Activated naive CD8-positive, alpha-beta T cell treated with anti-CD3 and anti-CD28 coated beads, Interleukin-2, amount 50 U/mL, for 24 hours (primary cell): ENCODE measurements at regions not wholly inside any gene's neighbourhood (a gene's known extent, or its start where the extent isn't known, plus 50 kb on each side); places are given as distances from the start of the nearest gene placed in this dataset.

ENCODE experiments used
- ATAC-seq: fragments of 150-1000 bp; cut with Tn5 transposase; one replicate; pipeline ENCODE4 v1.10.0; 2021
- DNase-seq: peaks from one replicate; pipeline ENCODE4 v3.0.0; 2021
- H3K27ac Mint-ChIP-seq: one replicate; pipeline ENCODE4 v1.8.0; 2021; ENCODE audit warnings: mild to moderate bottlenecking, mixed read lengths
- H3K27me3 Mint-ChIP-seq: one replicate; pipeline ENCODE4 v1.8.0; 2021; ENCODE audit warnings: mixed read lengths
- H3K36me3 Mint-ChIP-seq: one replicate; pipeline ENCODE4 v1.8.0; 2021; ENCODE audit warnings: low read depth, mixed read lengths
- H3K4me1 Mint-ChIP-seq: one replicate; pipeline ENCODE4 v1.8.0; 2021; ENCODE audit warnings: mixed read lengths
- H3K4me3 Mint-ChIP-seq: one replicate; pipeline ENCODE4 v1.8.0; 2021; ENCODE audit warnings: mild to moderate bottlenecking, moderate library complexity, mixed read lengths
- H3K9me3 Mint-ChIP-seq: one replicate; pipeline ENCODE4 v1.8.0; 2021; ENCODE audit warnings: mixed read lengths

GRCh38 chr18:60663060-60663989 lies 290.8 kb upstream of the MC4R start:
- Mint-ChIP-seq H3K27ac (no peak overlapping the region), H3K36me3 (no peaks in the 10 kb centered on the region), H3K9me3 (no peaks in the 10 kb centered on the region)

DNA sequence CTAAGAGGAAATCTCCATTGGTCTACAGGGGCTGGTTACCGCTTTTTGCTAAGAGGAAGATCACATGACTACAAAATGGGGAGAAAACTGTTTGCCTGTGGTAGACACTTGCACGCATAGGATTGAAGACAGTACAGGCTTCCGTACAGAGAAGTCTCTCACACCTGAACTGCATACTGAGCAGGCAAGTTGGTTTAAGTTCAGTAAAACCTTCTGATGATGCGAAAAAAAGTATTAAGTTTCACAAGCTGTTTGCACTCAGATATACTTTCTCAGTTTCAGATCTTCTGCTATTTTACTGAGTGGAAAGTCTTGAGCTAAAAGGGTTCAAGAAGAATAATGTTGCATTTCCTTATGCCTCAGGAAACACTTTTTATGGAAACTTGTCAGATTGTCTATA lies 292.2 kb upstream of the MC4R start:
- no peaks in the 10 kb centered on the region for H3K27me3 Mint-ChIP-seq
- ATAC-seq (no peak), DNase-seq (no peak)
- no peak overlapping the region for H3K4me3 Mint-ChIP-seq
- H3K36me3 Mint-ChIP-seq = no peaks in the 10 kb centered on the region
- H3K27ac Mint-ChIP-seq = no peak overlapping the region
- no peaks in the 10 kb centered on the region for H3K4me1 Mint-ChIP-seq
- no peaks in the 10 kb centered on the region for H3K9me3 Mint-ChIP-seq

More at GRCh38 chr18:60663060-60663989, 290.8 kb upstream of the MC4R start:
- Mint-ChIP-seq H3K4me3 (no peak overlapping the region), H3K27me3 (no peaks in the 10 kb centered on the region), H3K4me1 (no peaks in the 10 kb centered on the region)
- no peak for DNase-seq
- ATAC-seq = no peak

GRCh38 chr18:60667016-60667415 lies 294.4 kb upstream of the MC4R start:
- DNase-seq = no peak
- H3K36me3 Mint-ChIP-seq = no peaks in the 10 kb centered on the region

DNA sequence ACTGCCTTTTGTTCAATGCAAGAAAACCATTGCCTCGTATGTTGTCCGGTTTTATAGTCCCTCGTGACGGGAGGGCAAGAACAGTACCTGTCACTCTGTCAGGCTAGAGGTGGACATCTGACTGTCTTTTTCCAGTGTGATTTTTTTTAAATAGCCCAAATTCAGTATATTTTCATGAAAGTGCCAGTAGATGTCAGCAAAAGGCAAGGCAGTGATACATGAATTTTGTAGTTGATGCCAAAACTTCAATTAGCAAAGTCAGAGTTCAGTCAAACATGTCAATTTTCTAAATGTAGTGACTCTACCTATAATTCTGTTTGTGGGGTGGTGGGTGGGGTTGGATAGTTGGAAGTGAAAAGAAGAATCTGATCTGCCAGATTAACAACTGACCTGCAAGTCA lies 296.0 kb upstream of the MC4R start:
- no peak overlapping the region for H3K27ac Mint-ChIP-seq
- H3K36me3 Mint-ChIP-seq = no peaks in the 10 kb centered on the region
- no peak overlapping the region for H3K4me3 Mint-ChIP-seq
- H3K9me3 Mint-ChIP-seq = no peaks in the 10 kb centered on the region
- no peaks in the 10 kb centered on the region for H3K4me1 Mint-ChIP-seq
- H3K27me3 Mint-ChIP-seq = no peaks in the 10 kb centered on the region
- ATAC-seq = no peak
- no peak for DNase-seq

More at GRCh38 chr18:60667016-60667415, 294.4 kb upstream of the MC4R start:
- Mint-ChIP-seq H3K4me1 (no peaks in the 10 kb centered on the region), H3K27me3 (no peaks in the 10 kb centered on the region), H3K4me3 (no peak overlapping the region), H3K9me3 (no peaks in the 10 kb centered on the region), H3K27ac (no peak overlapping the region)
- no peak for ATAC-seq

- H3K4me1 Mint-ChIP-seq = no peaks in the 10 kb centered on the region
- ATAC-seq = no peak
- no peak overlapping the region for H3K4me3 Mint-ChIP-seq
These were observed 297.4 kb upstream of the MC4R start for GRCh38 chr18:60669938-60670337.

DNA sequence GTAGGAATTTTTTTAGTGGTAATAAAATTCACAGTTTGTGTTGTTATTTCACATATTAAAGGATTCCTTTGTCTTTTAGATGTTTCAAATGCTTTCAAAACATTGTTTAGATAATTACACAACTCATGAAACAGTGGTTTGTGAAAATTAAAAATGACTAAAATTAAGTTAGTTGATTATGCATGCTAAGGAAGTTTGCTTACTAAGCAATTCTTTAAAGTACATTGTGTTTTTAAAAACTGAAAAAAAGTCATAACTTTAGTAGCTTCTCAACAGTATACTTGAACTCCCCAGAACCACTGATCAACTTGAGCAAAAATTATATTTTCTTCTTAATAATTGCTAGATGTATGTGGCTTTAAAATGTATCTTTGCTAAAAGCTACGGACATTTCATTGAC lies 298.4 kb upstream of the MC4R start:
- DNase-seq (no peak), ATAC-seq (no peak)
- H3K9me3 Mint-ChIP-seq = no peaks in the 10 kb centered on the region
- no peak overlapping the region for H3K27ac Mint-ChIP-seq
- H3K4me1 Mint-ChIP-seq = no peaks in the 10 kb centered on the region
- H3K4me3 Mint-ChIP-seq = no peak overlapping the region
- H3K27me3 Mint-ChIP-seq = no peaks in the 10 kb centered on the region
- no peaks in the 10 kb centered on the region for H3K36me3 Mint-ChIP-seq

More at GRCh38 chr18:60669938-60670337, 297.4 kb upstream of the MC4R start:
- H3K36me3 Mint-ChIP-seq = no peaks in the 10 kb centered on the region
- H3K9me3 Mint-ChIP-seq = no peaks in the 10 kb centered on the region
- no peak overlapping the region for H3K27ac Mint-ChIP-seq
- DNase-seq = no peak
- no peaks in the 10 kb centered on the region for H3K27me3 Mint-ChIP-seq

GRCh38 chr18:60675126-60675525 lies 302.6 kb upstream of the MC4R start:
- no peak overlapping the region for H3K4me3 Mint-ChIP-seq
- no peaks in the 10 kb centered on the region for H3K9me3 Mint-ChIP-seq
- no peak overlapping the region for H3K27ac Mint-ChIP-seq
- H3K4me1 Mint-ChIP-seq = no peaks in the 10 kb centered on the region
- ATAC-seq (no peak), DNase-seq (no peak)
- H3K36me3 Mint-ChIP-seq = no peaks in the 10 kb centered on the region
- no peaks in the 10 kb centered on the region for H3K27me3 Mint-ChIP-seq

GRCh38 chr18:60675801-60676200 lies 303.2 kb upstream of the MC4R start:
- Mint-ChIP-seq H3K4me1 (no peaks in the 10 kb centered on the region), H3K36me3 (no peaks in the 10 kb centered on the region), H3K9me3 (no peaks in the 10 kb centered on the region), H3K27me3 (no peaks in the 10 kb centered on the region), H3K4me3 (no peak overlapping the region), H3K27ac (no peak overlapping the region)
- DNase-seq (no peak), ATAC-seq (no peak)

DNA sequence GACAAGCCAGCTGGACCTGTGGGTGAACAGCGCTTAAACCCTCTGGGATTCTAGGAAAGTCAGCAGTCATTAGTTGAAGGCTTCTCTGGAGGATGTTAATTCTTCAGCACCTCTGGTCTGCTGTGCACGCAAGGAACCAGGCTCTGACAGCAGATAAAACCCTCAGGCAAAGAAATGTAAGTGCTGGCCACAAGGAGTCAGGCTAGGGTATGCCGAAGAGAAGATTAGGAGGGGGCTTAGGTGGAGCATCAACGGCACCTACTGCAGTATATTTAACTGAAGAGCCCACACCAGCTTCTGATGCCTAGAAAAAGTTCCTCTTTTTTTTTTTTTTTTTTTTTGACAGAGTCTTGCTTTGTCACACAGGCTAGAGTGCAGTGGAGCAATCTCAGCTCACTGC lies 304.2 kb upstream of the MC4R start:
- ATAC-seq = no peak

GRCh38 chr18:60684843-60685513 lies 312.4 kb upstream of the MC4R start:
- DNase-seq (no peak), ATAC-seq (no peak)
- H3K36me3 Mint-ChIP-seq = no peaks in the 10 kb centered on the region
- H3K27ac Mint-ChIP-seq = no peak overlapping the region
- peaks cover 7% of the 10 kb centered on the region for H3K9me3 Mint-ChIP-seq
- no peak overlapping the region for H3K4me3 Mint-ChIP-seq
- no peaks in the 10 kb centered on the region for H3K27me3 Mint-ChIP-seq
- H3K4me1 Mint-ChIP-seq = no peaks in the 10 kb centered on the region

More for the DNA sequence above, 304.2 kb upstream of the MC4R start:
- no peaks in the 10 kb centered on the region for H3K36me3 Mint-ChIP-seq
- H3K9me3 Mint-ChIP-seq = peaks cover 3% of the 10 kb centered on the region
- no peak overlapping the region for H3K27ac Mint-ChIP-seq
- H3K27me3 Mint-ChIP-seq = no peaks in the 10 kb centered on the region
- DNase-seq = no peak
- no peaks in the 10 kb centered on the region for H3K4me1 Mint-ChIP-seq
- no peak overlapping the region for H3K4me3 Mint-ChIP-seq

DNA sequence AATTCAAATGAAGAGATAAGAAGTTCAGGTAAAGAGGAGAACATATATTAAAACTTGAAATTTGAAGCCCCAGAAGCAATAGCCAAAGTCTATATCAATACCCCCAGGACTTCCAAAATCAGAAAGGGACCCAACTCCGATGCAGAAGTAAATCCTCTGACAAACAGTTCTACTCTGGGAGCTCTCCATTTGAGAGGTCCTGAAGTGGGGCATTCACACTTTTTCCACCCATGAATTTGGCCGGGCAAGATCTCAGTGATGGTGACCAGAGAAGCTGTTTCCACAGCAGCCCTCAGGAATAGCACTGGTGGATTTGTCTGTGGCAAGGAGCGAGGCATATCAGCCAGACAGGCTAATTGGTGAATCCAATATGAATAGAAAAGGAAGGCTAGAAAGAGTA lies 313.6 kb upstream of the MC4R start:
- H3K9me3 Mint-ChIP-seq = peaks cover 7% of the 10 kb centered on the region
- H3K27ac Mint-ChIP-seq = no peak overlapping the region
- ATAC-seq = no peak
- H3K36me3 Mint-ChIP-seq = no peaks in the 10 kb centered on the region
- H3K4me3 Mint-ChIP-seq = no peak overlapping the region
- no peaks in the 10 kb centered on the region for H3K4me1 Mint-ChIP-seq
- no peak for DNase-seq
- no peaks in the 10 kb centered on the region for H3K27me3 Mint-ChIP-seq

- ATAC-seq (no peak), DNase-seq (no peak)
- no peaks in the 10 kb centered on the region for H3K36me3 Mint-ChIP-seq
- no peaks in the 10 kb centered on the region for H3K27me3 Mint-ChIP-seq
- H3K4me3 Mint-ChIP-seq = no peak overlapping the region
- no peaks in the 10 kb centered on the region for H3K4me1 Mint-ChIP-seq
- no peaks in the 10 kb centered on the region for H3K9me3 Mint-ChIP-seq
- no peak overlapping the region for H3K27ac Mint-ChIP-seq
These were observed 318.5 kb upstream of the MC4R start for GRCh38 chr18:60691061-60691460.

DNA sequence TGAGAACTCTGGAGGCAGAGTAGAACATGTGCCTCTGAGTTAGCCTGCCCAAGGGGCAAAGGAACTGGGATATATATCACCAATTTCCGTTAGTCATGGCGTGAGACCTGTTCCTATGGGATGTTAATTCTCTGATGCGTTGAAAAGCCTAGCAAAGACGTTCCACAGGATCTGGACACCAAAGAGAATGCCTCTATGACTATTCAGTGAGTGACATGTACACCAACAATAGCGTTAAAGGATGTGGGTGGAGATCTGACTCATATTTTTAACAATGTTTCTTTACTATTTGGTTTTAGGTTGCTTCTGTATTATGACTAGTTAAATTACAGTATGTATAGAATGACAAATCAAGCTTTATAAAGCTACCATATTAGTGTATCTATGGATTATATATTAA lies 320.9 kb upstream of the MC4R start:
- H3K9me3 Mint-ChIP-seq = no peaks in the 10 kb centered on the region
- DNase-seq (no peak), ATAC-seq (no peak)
- no peaks in the 10 kb centered on the region for H3K36me3 Mint-ChIP-seq
- no peak overlapping the region for H3K27ac Mint-ChIP-seq
- no peaks in the 10 kb centered on the region for H3K27me3 Mint-ChIP-seq
- H3K4me3 Mint-ChIP-seq = no peak overlapping the region
- H3K4me1 Mint-ChIP-seq = no peaks in the 10 kb centered on the region

GRCh38 chr18:60698901-60699300 lies 326.3 kb upstream of the MC4R start:
- Mint-ChIP-seq H3K9me3 (peaks cover 9% of the 10 kb centered on the region), H3K27me3 (no peaks in the 10 kb centered on the region), H3K4me3 (no peak overlapping the region), H3K4me1 (no peaks in the 10 kb centered on the region), H3K36me3 (no peaks in the 10 kb centered on the region), H3K27ac (no peak overlapping the region)
- no peak for DNase-seq
- no peak for ATAC-seq

DNA sequence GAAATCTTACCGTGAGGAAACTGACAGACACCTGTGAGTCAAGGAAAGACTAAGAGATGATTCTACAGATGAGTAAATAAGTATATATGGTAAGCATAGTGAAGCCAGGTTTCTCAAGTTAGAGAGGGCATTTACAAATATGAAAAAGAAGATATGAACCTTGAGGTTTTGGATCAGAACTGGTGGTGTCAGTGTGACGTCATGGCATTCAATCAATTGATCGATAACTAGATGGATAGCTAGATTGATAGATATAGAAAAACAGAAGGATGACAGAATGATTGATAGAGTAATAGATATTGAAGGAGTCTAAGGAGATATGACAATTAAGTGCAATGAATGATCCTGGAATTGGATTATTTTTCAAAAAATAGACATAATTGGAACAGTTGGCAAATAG lies 350.2 kb upstream of the MC4R start:
- peaks cover 4% of the 10 kb centered on the region for H3K9me3 Mint-ChIP-seq
- DNase-seq (no peak), ATAC-seq (no peak)
- H3K27ac Mint-ChIP-seq = no peak overlapping the region
- H3K4me3 Mint-ChIP-seq = no peak overlapping the region
- no peaks in the 10 kb centered on the region for H3K4me1 Mint-ChIP-seq
- H3K36me3 Mint-ChIP-seq = no peaks in the 10 kb centered on the region
- no peaks in the 10 kb centered on the region for H3K27me3 Mint-ChIP-seq
